ENCODE measurements at regions not wholly inside any gene's neighbourhood (a gene's known extent, or its start where the extent isn't known, plus 50 kb on each side); places are given as distances from the start of the nearest gene placed in this dataset.

GRCh38 chr6:165146456-165146855, 162.9 kb downstream of the C6orf118 start:
- TF ChIP-seq EZH2 (IDR thresholded peaks at IDR 0.05; ENCODE audit: insufficient read depth, poor library complexity, severe bottlenecking) (no peak), EZH2phosphoT487 (IDR thresholded peaks at IDR 0.05; ENCODE audit: insufficient read depth, low read depth) (no peak)
